NCI-H2107 treated with DMSO at 0.1 percent for 48 hours (cell line): ENCODE measurements at regions not wholly inside any gene's neighbourhood (a gene's known extent, or its start where the extent isn't known, plus 50 kb on each side); places are given as distances from the start of the nearest gene placed in this dataset.
"Not testable (repeated sequence)": the region's sequence is repeated elsewhere in the genome, so short reads cannot be mapped to it uniquely, and the experiment has no call there.

Source experiments
- DNase-seq: peaks from one replicate; lab custom pipeline; 2025; ENCODE audit not compliant: unreplicated experiment; lab: John Stamatoyannopoulos, UW

DNA sequence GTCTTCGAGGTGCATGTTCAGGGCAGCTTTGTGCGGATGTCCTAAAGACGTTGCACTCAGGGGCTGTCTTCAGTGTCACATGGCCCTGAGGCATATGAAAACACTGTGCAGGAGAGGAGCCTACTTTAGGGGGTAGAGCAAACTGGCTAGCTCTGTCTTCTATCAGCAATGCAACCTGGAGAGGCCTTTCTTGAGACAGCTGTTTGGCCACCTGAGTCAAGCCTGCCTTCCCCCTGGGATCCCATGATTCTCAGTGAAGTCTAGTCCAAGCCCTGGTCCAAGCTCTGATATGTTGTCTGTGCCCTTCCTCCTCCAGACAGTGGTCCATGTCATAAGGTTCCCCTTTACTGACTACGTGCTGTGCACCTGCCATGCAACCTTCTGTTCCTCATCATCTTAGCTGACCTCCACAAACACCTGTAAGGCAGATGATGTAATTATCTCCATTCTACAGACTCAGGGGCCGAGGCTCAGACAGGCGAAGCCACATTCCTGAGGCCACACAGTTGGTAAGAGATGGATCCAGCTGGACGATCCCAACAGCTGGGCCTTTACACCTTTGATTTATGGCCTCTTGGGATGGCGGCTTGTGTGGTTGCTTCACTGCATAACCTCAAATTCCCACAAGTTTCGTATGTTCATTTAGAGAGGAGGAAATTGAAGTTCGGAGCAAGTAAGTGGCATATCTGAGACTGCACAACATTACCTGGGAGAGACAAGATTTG, 109.9 kb downstream of the COPS8 start:
- no peak for DNase-seq

DNA sequence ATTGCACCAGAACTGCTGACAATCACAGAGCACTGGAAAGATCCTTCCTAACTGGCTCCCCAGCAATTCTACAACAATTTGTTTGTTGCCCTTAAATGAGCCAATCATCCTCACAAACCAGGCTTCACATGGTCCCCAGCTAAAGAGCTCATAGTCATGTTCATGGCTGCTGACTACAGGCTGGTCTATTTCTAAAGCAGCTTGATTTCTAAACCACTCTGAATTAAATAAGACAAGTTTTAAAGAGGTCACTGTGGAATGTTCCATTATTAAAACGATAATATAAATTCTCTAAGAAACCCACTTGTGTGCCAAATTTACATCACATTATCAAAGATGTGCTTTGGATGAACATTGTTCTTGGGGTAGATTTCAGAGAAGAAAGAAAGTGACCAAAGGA, 110.7 kb downstream of the COPS8 start:
- DNase-seq: no peak

DNA sequence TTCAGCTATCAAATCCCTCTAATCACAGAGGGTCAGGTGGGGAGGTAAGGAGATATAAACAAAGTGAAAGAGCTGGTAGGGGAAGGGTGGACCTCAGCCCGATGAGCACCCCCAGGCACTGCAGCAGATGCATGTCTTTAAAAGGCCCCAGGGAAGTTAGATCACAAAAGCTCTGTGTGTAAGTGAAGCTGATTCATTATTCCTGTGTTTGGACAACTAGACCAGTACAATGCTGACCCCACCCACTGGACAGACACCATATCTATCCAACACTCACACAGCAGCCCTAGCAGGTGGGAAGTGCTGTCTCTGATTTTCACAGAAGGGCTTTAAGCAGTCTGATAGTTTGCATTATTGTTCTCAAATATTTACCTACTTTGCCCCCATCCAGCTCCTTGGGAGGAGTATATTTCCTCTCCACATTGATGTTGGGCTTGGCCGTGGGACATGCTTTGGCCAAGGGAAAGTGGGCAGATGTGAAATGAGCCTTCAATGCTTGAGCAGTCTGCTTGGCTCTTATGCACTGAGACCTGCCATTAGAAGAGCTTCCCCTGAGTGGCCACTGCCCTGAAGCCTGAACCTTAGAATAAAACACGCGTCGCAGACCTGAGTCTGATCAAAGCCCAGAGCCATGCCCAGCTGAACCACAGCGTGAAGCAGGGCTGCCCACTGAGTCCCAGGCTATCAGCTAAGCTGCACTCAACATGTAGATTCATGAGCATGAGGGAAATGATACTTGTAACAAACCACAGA, 111.4 kb downstream of the COPS8 start:
- DNase-seq: no peak

DNA sequence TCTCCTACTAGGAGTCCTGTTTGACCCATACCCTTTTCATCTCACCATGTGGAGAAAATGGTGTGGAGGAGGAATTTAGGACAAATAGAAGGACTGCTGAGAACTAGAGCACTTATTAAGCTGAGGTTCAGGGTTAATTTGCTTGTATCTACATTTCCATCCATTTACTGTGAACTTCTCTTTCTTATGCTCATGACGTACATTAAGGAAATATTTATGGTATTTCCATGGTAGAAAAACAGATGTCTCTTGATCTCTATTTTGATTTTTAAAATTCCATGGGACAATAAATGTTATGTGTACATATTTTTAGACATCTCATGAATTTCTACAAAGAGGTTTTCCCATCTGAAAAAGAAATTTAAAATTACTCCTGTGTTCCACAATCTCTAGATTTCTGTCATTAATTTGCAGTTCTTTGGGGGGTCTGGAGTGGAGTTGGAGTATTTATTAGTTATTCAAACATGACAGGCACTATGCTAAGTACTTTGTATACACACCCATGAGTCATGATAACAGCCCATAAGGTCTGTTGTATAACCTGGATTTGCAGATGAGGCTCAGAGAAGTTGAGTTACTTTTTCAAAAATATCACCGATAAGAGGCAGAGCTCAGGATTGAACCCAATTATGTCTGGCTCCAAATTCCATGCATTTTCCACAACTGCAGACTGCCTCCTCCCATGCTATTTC, 112.6 kb downstream of the COPS8 start:
- DNase-seq: no peak

DNA sequence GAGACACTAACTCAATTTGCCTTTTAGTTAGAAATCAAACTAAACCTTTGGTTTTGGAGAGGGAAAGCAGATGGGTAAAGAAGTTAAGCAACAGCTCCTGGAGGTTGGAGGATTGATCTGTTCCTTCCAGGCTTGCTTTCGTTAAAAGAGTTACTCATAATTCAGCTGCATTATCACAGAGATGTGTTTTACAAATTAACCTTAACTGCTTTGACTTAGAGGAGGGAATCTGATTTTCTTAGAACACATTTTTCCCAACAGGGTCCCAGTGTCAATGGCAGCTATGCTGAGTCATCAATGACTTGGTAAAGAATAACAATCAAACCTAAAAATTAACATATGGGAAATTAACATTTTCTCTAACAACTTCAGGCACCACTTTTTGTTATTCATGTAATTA, 113.4 kb downstream of the COPS8 start:
- no peak for DNase-seq

DNA sequence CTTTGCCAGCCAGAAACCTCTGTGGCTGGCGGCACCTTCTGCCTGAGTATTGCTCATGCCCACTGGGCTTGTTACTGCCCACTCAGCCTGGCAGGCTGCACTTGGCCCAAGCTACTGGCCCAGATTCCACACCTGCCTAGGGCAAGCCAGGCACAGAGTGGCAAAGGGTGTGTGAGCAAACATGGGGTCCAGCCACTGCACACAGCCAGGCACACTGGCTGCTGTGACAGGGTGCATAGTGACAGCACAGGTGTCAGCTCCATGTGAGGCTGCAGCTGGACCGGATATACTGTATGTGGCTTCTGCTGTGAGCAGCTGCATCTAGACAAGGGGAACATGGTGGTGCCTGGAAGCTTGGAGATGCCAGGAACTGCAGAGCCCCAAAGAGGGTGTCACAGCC, 113.9 kb downstream of the COPS8 start:
- DNase-seq: no peak

DNA sequence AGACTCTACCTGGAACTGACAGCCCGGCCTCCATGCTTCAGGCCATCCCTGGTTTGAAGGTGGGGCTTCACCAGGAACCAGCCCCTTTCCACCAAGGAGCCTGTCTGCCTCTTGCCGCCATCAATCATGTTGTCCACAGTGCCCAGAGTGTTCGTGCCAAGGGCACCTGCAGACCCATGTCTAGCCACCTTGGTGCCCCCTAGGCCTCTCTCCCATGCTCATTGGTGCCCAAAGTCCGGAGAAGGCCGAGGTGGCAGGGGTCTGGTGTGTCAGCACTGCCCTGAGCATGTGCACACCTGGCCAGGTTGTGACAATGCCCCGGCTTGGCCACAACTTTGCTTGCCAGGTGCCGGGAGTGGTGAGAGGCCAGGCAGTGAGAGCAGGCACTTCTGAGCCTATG, 114.8 kb downstream of the COPS8 start:
- no peak for DNase-seq

DNA sequence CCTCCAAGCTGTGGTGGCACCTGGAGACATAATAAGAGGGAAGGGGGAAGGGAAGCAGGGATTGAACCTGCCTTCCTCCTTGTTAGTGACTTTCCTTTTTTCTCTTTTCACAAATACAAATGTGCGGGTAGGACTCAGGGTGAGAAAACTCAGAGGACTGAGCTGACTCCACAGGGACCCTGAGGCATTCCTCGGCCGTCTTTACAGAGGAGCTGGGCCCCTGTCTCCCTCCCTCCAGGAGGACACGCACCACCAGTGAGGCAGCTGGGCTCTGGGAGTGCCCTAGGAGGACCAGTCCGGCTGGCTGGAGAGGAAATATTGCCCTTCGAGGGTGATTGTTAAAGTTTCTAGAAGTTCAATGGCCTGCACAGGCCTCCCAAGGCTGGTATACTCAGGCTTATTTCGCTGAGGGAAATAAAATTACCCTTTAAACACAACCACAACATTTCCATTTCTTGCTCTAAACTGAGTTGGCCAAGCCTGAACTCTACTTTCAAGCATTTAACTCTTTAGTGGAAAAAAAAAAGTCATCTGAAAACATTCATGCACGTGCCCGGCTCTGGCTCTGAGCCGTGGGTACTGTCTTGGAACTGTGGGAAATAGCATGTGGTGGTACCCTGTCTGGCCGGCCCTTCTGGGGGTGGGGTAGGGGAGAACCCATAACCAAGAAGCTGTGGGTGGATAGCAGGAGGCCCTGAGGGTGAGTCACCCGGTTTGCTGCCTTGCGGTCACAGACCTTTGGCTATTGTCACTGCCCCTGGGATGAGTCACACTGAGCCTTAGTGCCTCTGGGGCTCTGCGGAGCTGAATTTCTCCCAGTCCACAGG, 116.0 kb downstream of the COPS8 start:
- no peak for DNase-seq

DNA sequence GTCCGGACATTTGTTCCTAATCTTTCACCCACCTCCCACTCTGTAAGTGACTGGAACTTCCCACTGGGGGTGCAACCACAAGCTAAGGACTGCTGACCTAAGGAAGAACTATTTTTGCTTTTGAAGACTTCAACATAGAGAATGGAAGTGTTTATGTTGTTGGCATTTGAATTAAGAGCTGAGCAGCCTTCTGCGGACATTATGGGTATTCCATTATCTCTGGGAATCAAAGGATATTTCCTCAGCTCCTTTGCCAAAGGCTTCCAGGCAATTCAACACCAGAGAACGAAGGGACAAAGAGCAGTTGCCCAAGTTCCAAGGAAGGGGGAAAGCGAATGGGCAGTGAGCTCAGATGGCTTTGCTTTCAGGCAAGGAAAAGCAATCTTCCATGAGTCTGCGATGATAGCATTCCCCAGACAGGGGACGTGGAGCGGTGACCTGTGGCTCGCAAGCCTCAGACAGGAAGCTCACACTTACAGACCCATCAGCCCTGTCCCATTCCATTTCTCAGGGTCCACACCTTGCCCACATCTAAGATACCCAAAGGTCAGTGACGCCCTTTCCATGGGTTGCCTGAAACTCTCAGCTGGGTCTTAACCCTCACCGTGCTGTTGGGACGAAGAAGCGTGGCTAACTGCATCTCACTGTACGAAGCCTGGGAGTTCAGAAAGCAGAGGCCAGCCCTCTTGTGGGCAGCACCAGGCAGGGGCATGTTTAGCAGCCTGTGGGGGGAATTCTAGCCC, 116.8 kb downstream of the COPS8 start:
- DNase-seq: no peak

DNA sequence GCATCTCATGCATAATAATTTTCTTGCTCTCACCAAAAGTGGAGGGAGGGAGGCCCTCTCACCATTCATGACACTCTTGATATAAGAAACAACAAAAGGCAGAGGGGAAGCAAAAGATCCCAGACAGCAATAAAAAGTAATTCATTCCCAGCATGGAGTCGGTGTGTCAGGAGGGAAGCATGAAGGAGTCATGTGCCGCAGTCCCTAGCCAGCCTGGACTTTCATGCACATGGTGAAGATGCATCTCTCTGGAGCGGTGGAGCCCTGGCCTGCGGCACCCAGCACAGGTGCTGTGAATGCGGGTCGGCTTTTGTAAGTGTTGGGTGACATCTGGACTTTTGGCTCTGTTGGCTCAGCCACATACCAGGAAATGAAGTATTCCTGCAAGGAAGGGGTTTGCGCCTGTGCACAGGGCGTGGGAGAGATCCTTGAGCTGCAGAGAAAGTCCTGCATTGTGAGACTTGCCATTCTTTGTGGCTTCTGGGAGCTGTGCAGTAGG, 119.4 kb downstream of the COPS8 start:
- no peak for DNase-seq

DNA sequence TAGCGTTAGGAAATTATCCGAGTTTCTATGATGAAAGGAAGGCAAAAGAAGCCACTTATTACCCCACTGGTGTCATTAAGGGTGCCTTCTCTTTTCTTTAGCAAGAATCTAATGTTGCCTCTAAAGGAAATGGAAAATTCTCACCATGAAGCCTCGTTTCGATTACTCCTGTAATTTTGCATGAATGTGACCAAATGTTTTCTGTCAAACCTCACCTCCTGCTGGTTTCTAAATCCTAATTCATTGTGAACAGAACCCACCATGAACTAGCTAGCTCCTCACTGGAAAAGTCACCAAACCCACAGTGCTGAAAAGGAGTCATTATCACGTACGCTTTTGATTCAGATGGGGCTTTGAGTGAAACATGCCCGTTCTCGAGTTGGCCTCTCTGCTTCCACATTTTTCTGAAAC, 119.9 kb downstream of the COPS8 start:
- no peak for DNase-seq

DNA sequence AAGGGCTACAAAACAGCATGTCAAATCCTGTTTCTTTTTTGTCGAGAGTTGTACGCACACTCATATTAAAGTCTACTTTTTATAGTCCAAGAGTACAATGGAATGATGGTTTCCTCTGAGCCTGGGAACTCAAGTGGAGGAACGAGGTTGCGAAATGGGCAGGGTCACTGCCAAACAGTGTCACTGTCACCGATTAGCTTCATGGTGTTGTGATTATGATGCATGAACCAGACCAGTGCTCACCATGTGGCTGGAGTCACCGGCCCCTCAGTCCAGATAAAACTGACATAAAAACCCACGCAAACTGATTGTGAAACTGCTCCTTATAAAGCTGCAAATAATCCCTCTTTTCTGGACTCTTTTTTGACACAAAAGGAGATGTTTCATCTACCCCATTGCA, 122.0 kb downstream of the COPS8 start:
- DNase-seq: no peak

DNA sequence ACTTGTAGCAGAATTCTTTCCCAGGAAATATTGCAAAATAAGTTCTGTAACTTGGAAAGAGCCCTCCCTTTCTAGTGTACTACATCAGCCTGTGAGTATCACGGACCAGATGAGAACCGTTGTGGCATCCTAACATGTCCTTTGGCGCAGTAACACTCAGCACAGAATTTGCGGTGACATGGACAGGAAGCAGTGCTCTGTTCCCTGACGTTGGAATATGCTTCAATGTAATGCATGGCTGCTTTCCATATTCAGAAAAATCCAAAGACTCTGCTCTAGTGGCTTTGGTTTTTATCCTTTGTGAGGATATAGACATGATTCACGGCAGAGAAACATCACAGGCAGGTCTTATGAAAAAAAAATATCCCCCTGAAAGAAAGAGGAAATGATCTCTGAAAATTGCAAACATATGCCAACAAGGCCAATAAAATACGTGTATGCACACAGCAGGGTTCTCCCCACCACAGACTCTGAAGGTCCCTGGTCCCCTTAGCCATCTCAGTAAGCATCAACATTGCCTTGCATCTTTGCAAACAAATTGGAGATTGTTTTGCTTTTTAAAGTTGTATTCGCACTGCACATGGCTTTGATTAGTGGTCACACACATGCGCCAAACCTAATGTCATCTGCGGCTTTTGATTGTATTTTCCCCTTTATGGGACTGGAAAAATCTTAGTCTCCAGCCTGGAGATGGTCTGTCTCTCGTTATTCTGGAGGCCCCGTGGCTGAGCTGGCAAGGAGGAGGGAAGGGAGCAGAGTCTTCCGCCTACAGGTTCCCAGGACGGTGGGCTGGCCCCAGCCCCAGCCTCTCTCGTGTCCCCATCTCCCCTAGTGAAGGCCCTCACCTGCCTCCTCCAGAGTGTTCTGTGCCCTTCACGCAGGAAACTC, 122.9 kb downstream of the COPS8 start:
- DNase-seq: no peak

DNA sequence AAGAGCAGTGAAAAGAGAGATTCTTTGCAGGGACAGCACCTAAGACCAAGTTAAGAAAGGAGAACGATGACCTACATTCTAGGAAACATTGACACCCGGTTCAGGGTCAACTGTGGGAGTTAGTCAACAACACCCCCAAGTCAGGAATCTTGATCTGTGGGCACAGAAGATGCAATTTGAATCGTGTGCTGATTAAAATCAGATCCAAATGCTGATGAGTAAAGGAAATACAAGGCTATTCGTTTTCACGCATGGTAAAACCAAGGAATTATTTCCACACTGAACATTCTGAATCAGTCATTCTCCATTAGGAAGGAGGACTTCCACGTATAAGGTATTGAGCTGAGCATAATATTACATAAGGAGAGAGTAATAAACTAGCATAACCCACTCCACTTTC, 124.2 kb downstream of the COPS8 start:
- no peak for DNase-seq

DNA sequence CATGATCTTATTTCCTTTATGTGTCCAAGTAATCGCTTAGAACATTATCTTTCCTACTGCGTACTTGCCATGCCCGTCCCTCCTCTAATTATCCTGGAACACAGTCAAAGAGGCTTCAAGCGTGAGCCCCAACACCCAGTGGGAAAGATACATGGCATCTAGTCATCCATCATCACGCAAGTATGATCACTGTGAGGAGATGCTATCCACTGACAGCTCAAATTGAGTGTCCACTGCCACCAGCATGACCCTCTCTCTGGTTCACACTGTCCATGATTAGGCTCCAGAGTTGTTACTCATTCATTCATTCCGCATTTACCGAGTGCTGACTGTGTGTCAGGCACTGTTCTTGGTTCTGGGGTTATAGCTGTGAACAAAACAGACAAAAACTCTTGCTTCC, 124.6 kb downstream of the COPS8 start:
- DNase-seq: no peak

DNA sequence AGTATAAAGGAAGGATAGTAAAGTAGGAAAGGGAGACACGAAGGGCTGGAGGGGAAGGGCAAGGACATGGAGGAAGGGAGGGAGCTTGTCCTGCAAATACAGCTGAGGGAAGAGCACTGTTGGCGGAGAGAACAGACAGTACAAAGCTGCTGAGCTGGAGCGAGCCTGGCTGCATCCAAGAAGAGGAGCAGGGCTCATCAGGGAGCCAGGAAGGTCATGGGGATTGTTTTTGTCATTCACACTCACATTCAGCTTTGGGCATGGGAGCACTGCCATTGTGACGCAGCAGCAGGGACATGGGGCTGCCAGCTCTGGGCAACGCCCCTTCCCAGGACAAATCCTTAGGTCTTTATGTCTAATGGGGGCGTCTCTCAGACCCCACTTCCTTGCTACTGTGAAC, 125.1 kb downstream of the COPS8 start:
- no peak for DNase-seq

DNA sequence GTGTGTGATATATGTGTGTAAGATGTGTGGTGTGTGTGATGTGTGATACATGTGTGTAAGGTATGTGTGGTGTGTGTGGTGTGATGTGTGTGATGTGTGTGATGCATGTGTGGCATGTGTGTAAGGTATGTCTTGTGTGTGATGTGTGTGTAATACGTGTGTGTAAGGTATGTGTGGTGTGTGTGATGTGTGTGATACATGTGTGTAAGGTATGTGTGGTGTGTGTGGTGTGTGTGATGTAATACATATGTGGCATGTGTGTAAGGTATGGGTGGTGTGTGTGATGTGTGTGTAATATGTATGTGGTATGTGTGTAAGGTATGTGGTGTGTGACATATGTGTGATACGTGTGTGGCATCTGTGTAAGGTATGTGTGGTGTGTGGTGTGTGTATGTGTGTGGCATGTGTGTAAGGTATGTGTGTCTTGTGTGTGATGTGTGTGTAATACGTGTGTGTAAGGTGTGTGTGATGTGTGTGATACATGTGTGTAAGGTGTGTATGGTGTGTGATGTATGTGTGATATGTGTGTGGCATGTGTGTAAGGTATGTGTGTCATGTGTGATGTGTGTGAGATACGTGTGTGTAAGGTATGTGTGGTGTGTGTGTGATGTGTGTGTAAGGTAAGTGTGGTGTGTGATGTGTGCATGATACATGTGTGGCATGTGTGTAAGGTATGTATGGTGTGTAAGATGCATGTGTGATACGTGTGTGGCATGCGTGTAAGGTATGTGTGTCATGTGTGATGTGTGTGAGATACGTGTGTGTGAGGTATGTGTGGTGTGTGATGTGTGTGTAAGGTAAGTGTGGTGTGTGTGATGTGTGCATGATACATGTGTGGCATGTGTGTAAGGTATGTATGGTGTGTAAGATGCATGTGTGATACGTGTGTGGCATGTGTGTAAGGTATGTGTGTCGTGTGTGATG, 126.9 kb downstream of the COPS8 start:
- DNase-seq: not testable (repeated sequence)

DNA sequence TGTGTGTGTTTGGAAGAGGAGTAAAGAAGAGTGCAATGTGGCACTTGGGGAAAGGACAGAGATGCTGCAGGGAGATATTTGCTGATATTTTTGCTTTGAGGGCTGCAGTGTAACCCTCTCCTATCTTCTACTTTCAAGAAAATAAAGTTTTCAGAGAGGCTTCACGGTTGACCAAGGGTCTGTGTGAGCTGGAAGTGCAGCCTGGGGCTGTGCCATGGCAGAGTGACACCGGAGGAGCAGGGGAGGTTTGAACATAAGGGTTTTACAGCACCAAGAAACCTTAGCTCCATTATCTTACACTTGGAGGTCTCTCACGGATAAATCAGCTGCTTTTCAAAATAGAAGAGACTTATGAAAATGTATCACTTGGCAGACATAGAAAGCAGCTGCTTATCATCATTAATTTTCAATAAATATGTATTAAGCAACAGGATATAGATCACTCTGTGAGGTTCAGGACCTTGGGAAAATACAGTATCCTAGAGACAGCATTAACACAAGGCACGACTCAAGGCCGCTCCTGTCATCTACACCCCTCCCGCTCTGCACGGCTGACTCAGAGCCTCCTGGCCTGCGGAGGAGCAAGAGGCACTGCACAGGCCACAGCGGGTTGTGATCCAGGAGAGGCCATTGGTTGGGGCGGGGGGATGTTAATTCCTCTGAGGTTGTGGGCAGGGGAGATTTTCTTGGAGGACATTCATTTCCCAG, 127.8 kb downstream of the COPS8 start:
- DNase-seq: no peak
